Upper lobe of right lung (tissue), 1 donor: ENCODE measurements at regions not wholly inside any gene's neighbourhood (a gene's known extent, or its start where the extent isn't known, plus 50 kb on each side); places are given as distances from the start of the nearest gene placed in this dataset.

Experiments
- ATAC-seq: fragments of 200-7000 bp; cut with Tn5 transposase; one replicate; pipeline ENCODE4 v1.9.1; 2020; ENCODE audit warnings: mild to moderate bottlenecking, moderate library complexity
- DNase-seq: peaks from one replicate; pipeline ENCODE4 v3.0.0-alpha.2; 2020
- H3K27ac ChIP-seq: fragments of 200-600 bp; one replicate; pipeline ENCODE4 v1.8.0; 2022
- H3K27me3 ChIP-seq: fragments of 200-600 bp; one replicate; pipeline ENCODE4 v1.8.0; 2022; ENCODE audit warnings: mild to moderate bottlenecking
- H3K36me3 ChIP-seq: fragments of 200-600 bp; one replicate; pipeline ENCODE4 v1.8.0; 2022
- H3K4me1 ChIP-seq: fragments of 200-600 bp; one replicate; pipeline ENCODE4 v1.8.0; 2022
- H3K4me3 ChIP-seq: fragments of 200-600 bp; one replicate; pipeline ENCODE4 v1.8.0; 2022; ENCODE audit warnings: mild to moderate bottlenecking
- H3K9me3 ChIP-seq: fragments of 200-600 bp; one replicate; pipeline ENCODE4 v1.8.0; 2022
- CTCF ChIP-seq: fragments of 200-600 bp; IDR thresholded peaks from one replicate; pipeline ENCODE4 v1.8.0; 2022; ENCODE audit warnings: antibody characterized with exemption
- intact Hi-C: fragments of 100-400 bp; cut with DNase I; formaldehyde crosslinking; loops from one replicate; pipeline ENCODE4 v1.11.0; 2022
- donor health status: DM: no; HTN: yes; CAD: no; lungs with severe emphysema.

DNA sequence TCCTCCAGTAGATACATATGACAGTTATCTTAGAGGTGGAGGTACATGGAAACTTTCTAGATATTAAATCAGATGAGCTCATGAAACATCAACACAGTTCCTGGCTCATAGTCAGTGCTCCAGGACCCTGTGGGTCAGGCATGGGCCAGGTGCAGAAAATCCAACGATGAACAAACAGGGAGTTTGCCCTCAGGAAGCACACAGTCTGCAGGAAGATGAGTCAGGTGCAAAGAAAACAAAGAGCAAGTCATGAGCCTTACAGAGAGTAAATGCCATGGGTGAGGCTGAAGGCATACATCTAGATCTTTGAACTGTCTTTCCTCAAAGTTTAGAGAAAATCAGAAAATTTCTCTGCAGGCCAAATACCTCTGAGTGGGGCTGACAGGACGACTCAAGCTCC lies 184.2 kb upstream of the TPM1 start:
- DNase-seq (no peak), ATAC-seq (no peak)
- Histone ChIP-seq H3K4me1 (no peaks in the 10 kb centered on the region), H3K9me3 (no peaks in the 10 kb centered on the region), H3K4me3 (no peak overlapping the region), H3K36me3 (no peaks in the 10 kb centered on the region), H3K27ac (no peak overlapping the region), H3K27me3 (no peaks in the 10 kb centered on the region)
- intact Hi-C loops: no loop called here
- no peak for TF ChIP-seq CTCF

GRCh38 chr15:62862717-62863116 lies 179.8 kb upstream of the TPM1 start:
- no peak for ATAC-seq

GRCh38 chr15:62866366-62866765 lies 176.2 kb upstream of the TPM1 start:
- Histone ChIP-seq H3K4me3 (no peak overlapping the region), H3K4me1 (no peaks in the 10 kb centered on the region), H3K27ac (no peak overlapping the region), H3K9me3 (no peaks in the 10 kb centered on the region), H3K27me3 (no peaks in the 10 kb centered on the region), H3K36me3 (no peaks in the 10 kb centered on the region)
- intact Hi-C loops: no loop called here
- TF ChIP-seq CTCF: no peak
- DNase-seq: no peak
- ATAC-seq: no peak

More at GRCh38 chr15:62862717-62863116, 179.8 kb upstream of the TPM1 start:
- Histone ChIP-seq H3K27me3 (no peaks in the 10 kb centered on the region), H3K36me3 (no peaks in the 10 kb centered on the region), H3K4me1 (no peaks in the 10 kb centered on the region), H3K27ac (no peak overlapping the region), H3K9me3 (no peaks in the 10 kb centered on the region), H3K4me3 (no peak overlapping the region)
- no peak for TF ChIP-seq CTCF
- intact Hi-C loops: no loop called here
- DNase-seq: no peak

- no peaks in the 10 kb centered on the region for H3K4me1 ChIP-seq
- H3K36me3 ChIP-seq: no peaks in the 10 kb centered on the region
- DNase-seq (no peak), ATAC-seq (no peak)
- no peak overlapping the region for H3K27ac ChIP-seq
- no peak overlapping the region for H3K4me3 ChIP-seq
- H3K27me3 ChIP-seq: no peaks in the 10 kb centered on the region
- intact Hi-C loops: no loop called here
- H3K9me3 ChIP-seq: no peaks in the 10 kb centered on the region
- no peak for TF ChIP-seq CTCF
These were observed 174.7 kb upstream of the TPM1 start for GRCh38 chr15:62867844-62868243.

GRCh38 chr15:62868507-62868906 lies 174.0 kb upstream of the TPM1 start:
- no peak for DNase-seq
- Histone ChIP-seq H3K4me1 (no peaks in the 10 kb centered on the region), H3K27ac (no peak overlapping the region), H3K27me3 (no peaks in the 10 kb centered on the region), H3K36me3 (no peaks in the 10 kb centered on the region), H3K4me3 (no peak overlapping the region), H3K9me3 (no peaks in the 10 kb centered on the region)
- intact Hi-C loops: no loop called here
- no peak for TF ChIP-seq CTCF
- ATAC-seq: no peak

DNA sequence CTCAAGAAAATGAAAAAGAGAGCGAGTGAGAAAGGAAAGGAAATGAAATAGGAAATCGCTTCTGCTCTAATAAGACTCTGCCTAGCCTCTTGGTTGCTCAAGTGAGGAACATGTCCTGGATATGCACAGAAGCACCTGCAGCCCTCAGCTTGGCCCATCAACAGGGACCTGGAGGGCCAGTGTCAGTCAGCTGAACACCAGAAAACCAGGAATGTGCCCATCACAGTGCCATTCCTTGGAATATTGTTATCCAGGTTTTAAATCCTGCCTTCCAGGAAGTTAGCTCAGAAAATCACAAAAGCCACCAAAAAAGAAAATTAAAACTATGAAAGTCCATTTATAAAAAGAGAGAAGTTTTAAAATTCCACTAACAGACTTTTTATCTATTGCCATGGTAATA lies 173.4 kb upstream of the TPM1 start:
- no peak for TF ChIP-seq CTCF
- intact Hi-C loops: no loop called here
- Histone ChIP-seq H3K9me3 (no peaks in the 10 kb centered on the region), H3K27me3 (no peaks in the 10 kb centered on the region), H3K36me3 (no peaks in the 10 kb centered on the region), H3K27ac (no peak overlapping the region), H3K4me3 (no peak overlapping the region), H3K4me1 (no peaks in the 10 kb centered on the region)
- ATAC-seq (no peak), DNase-seq (no peak)
